Smooth muscle cell (in vitro differentiated cells): ENCODE measurements at regions not wholly inside any gene's neighbourhood (a gene's known extent, or its start where the extent isn't known, plus 50 kb on each side); places are given as distances from the start of the nearest gene placed in this dataset.

Experiments
- DNase-seq: peaks from one replicate; lab custom pipeline; 2025; ENCODE audit not compliant: unreplicated experiment; lab: John Stamatoyannopoulos, UW
- H2AFZ ChIP-seq: fragments of 200-600 bp; sonication (generic); 2 replicates; pipeline ENCODE4 v1.6.0; 2016; ENCODE audit warnings: antibody characterized with exemption, low read depth, mild to moderate bottlenecking
- H3F3A ChIP-seq: fragments of 200-600 bp; sonication (generic); 2 replicates; pipeline ENCODE4 v1.6.0; 2017; ENCODE audit warnings: antibody characterized with exemption, low read depth
- H3K27ac ChIP-seq: fragments of 200-600 bp; sonication (generic); 2 replicates; pipeline ENCODE4 v1.5.1; 2016; ENCODE audit warnings: low read depth, mild to moderate bottlenecking
- H3K27me3 ChIP-seq: fragments of 200-600 bp; sonication (generic); 2 replicates; pipeline ENCODE4 v1.6.1; 2016; ENCODE audit warnings: low read depth, mild to moderate bottlenecking
- H3K36me3 ChIP-seq: fragments of 200-600 bp; sonication (generic); 2 replicates; pipeline ENCODE4 v1.5.1; 2016; ENCODE audit warnings: low read depth
- H3K4me1 ChIP-seq: fragments of 200-600 bp; sonication (generic); 2 replicates; pipeline ENCODE4 v1.5.1; 2016; ENCODE audit warnings: low read depth
- H3K4me2 ChIP-seq: fragments of 200-600 bp; sonication (generic); 2 replicates; pipeline ENCODE4 v1.6.0; 2016; ENCODE audit warnings: mild to moderate bottlenecking
- H3K4me3 ChIP-seq: fragments of 200-600 bp; sonication (generic); 2 replicates; pipeline ENCODE4 v1.5.1; 2016; ENCODE audit warnings: mild to moderate bottlenecking
- H3K79me2 ChIP-seq: fragments of 200-600 bp; sonication (generic); 2 replicates; pipeline ENCODE4 v1.6.0; 2016; ENCODE audit warnings: low read depth, mild to moderate bottlenecking
- H3K9ac ChIP-seq: fragments of 200-600 bp; sonication (generic); 2 replicates; pipeline ENCODE4 v1.6.0; 2016; ENCODE audit warnings: low read depth
- H3K9me3 ChIP-seq: fragments of 200-600 bp; sonication (generic); replicated peaks from 2 replicates; pipeline ENCODE4 v1.5.1; 2016; ENCODE audit warnings: low read depth
- H4K20me1 ChIP-seq: fragments of 200-600 bp; sonication (generic); 2 replicates; pipeline ENCODE4 v1.6.0; 2016; ENCODE audit warnings: low read depth
- CTCF ChIP-seq: fragments of 200-600 bp; sonication (generic); IDR thresholded peaks from 2 replicates; pipeline ENCODE4 v1.5.1; 2017; ENCODE audit warnings: borderline replicate concordance, mild to moderate bottlenecking, antibody characterized with exemption; ENCODE audit not compliant: insufficient read depth, poor library complexity, severe bottlenecking
- WGBS: methylation state at CpG from one replicate; pipeline ENCODE4 v1.1.7; 2016; ENCODE audit warnings: low lambda C conversion rate; 5-methylcytosine and 5-hydroxymethylcytosine counted together

DNA sequence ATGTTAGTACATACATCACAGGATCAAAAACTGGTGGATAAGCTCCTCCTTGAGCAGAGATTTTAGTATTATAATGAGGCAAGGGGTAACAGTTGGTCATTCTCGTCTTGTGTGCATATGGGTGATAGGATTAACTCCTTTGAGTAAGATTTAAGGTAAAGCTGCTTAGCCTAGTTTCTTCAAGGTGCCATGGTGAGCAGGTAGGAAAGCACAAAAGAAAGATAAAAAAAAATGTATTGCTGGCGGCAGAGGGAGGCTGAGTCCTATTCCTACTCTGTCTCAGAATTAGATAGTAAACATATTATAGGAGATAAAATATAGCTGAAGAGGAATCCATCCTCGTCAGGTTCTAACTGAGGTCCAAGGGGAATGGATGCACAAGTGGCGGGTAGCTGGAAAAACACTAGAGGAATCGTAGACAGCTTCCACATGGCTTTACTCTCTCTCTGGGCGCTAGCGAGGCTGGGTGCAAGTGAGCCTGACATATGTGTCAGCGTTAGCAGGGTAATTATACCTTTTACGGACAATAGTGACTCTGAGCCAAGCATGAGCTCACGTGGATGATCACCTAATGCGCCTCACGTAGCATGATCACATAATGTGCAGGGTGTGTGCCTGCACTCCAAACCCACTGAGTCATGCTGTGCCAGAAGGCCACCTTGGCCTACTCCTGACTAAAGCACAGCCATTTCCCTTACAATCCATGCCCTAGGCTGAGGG is 734.3 kb upstream of the MIR17HG start:
- no peak overlapping the region for H2AFZ ChIP-seq
- no peaks in the 10 kb centered on the region for H4K20me1 ChIP-seq
- no peak overlapping the region for H3K9ac ChIP-seq
- H3K4me1 ChIP-seq, result no peaks in the 10 kb centered on the region
- 89% methylated on average over 12 of the region's 12 CpGs for WGBS
- no peak overlapping the region for H3K4me2 ChIP-seq
- no peak for DNase-seq
- no peaks in the 10 kb centered on the region for H3K79me2 ChIP-seq
- H3F3A ChIP-seq, result no peaks in the 10 kb centered on the region
- H3K27me3 ChIP-seq, result no peaks in the 10 kb centered on the region
- H3K36me3 ChIP-seq, result no peaks in the 10 kb centered on the region
- H3K9me3 ChIP-seq, result no peaks in the 10 kb centered on the region
- TF ChIP-seq CTCF, result no peak
- no peak overlapping the region for H3K4me3 ChIP-seq
- H3K27ac ChIP-seq, result no peak overlapping the region

GRCh38 chr13:90615236-90615635 is 732.3 kb upstream of the MIR17HG start:
- Histone ChIP-seq H3K9me3 (no peaks in the 10 kb centered on the region), H3K36me3 (no peaks in the 10 kb centered on the region), H2AFZ (no peak overlapping the region), H3K9ac (no peak overlapping the region), H4K20me1 (no peaks in the 10 kb centered on the region), H3K79me2 (no peaks in the 10 kb centered on the region), H3F3A (no peaks in the 10 kb centered on the region), H3K27me3 (no peaks in the 10 kb centered on the region), H3K4me1 (no peaks in the 10 kb centered on the region), H3K4me3 (no peak overlapping the region), H3K27ac (no peak overlapping the region), H3K4me2 (no peak overlapping the region)
- DNase-seq, result no peak
- TF ChIP-seq CTCF, result no peak
- WGBS, result 97% methylated on average over 6 of the region's 6 CpGs

- Histone ChIP-seq H3K27me3 (no peaks in the 10 kb centered on the region), H3K4me3 (no peak overlapping the region), H2AFZ (no peak overlapping the region), H3F3A (no peaks in the 10 kb centered on the region), H3K36me3 (no peaks in the 10 kb centered on the region), H3K4me2 (no peak overlapping the region), H3K9ac (no peak overlapping the region), H3K27ac (no peak overlapping the region), H3K4me1 (no peaks in the 10 kb centered on the region), H3K9me3 (no peaks in the 10 kb centered on the region), H4K20me1 (no peaks in the 10 kb centered on the region), H3K79me2 (no peaks in the 10 kb centered on the region)
- TF ChIP-seq CTCF, result no peak
- 89% methylated on average over 5 of the region's 5 CpGs for WGBS
- no peak for DNase-seq
Observed at GRCh38 chr13:90615767-90616166, 731.7 kb upstream of the MIR17HG start.

GRCh38 chr13:90618133-90618532 is 729.4 kb upstream of the MIR17HG start:
- H3K9ac ChIP-seq, result no peak overlapping the region
- 98% methylated on average over 2 of the region's 2 CpGs for WGBS

More at GRCh38 chr13:90618133-90618532, 729.4 kb upstream of the MIR17HG start:
- no peak overlapping the region for H3K4me3 ChIP-seq
- TF ChIP-seq CTCF, result no peak
- no peak for DNase-seq
- no peak overlapping the region for H2AFZ ChIP-seq
- H3K79me2 ChIP-seq, result no peaks in the 10 kb centered on the region
- no peak overlapping the region for H3K27ac ChIP-seq
- no peaks in the 10 kb centered on the region for H3K36me3 ChIP-seq
- H3F3A ChIP-seq, result no peaks in the 10 kb centered on the region
- H3K9me3 ChIP-seq, result no peaks in the 10 kb centered on the region
- no peaks in the 10 kb centered on the region for H4K20me1 ChIP-seq
- H3K27me3 ChIP-seq, result no peaks in the 10 kb centered on the region
- no peaks in the 10 kb centered on the region for H3K4me1 ChIP-seq
- H3K4me2 ChIP-seq, result no peak overlapping the region
